Liver (tissue), 7 donors: ENCODE measurements at regions not wholly inside any gene's neighbourhood (a gene's known extent, or its start where the extent isn't known, plus 50 kb on each side); places are given as distances from the start of the nearest gene placed in this dataset.

ENCODE experiments used
- DNase-seq: peaks from one replicate; pipeline ENCODE4 v3.0.0-alpha.2; 2017; ENCODE audit warnings: low spot score
- H3K27ac ChIP-seq, 2 donors: one replicate each; pipeline ENCODE4 v1.7.0; 2013; ENCODE audit warnings: inconsistent platforms in 2 of 2, low read length in 2 of 2, control low read depth in 1 of 2, low read depth in 1 of 2, mild to moderate bottlenecking in 1 of 2
- H3K27me3 ChIP-seq, 4 donors: one replicate each; pipeline versions ENCODE4 v1.6.1 to v1.7.0; 2013; ENCODE audit warnings: low read length in 3 of 4, inconsistent platforms in 1 of 4, mild to moderate bottlenecking in 1 of 4, moderate library complexity in 1 of 4; ENCODE audit not compliant: control insufficient read depth in 4 of 4, insufficient read depth in 4 of 4
- H3K36me3 ChIP-seq, 4 donors: one replicate each; pipeline versions ENCODE4 v1.6.1 to v1.7.0; 2013; ENCODE audit warnings: low read length in 3 of 4, mild to moderate bottlenecking in 3 of 4, low read depth in 1 of 4, moderate library complexity in 1 of 4; ENCODE audit not compliant: control insufficient read depth in 4 of 4, insufficient read depth in 3 of 4
- H3K4me1 ChIP-seq, 4 donors: one replicate each; pipeline versions ENCODE4 v1.6.1 to v1.7.0; 2013; ENCODE audit warnings: low read length in 3 of 4, mild to moderate bottlenecking in 3 of 4, moderate library complexity in 1 of 4; ENCODE audit not compliant: control insufficient read depth in 4 of 4, insufficient read depth in 4 of 4
- H3K4me3 ChIP-seq, 3 donors: one replicate each; pipeline versions ENCODE4 v1.6.1 to v1.7.0; 2013; ENCODE audit warnings: low read length in 3 of 3, control low read depth in 1 of 3, low read depth in 1 of 3, mild to moderate bottlenecking in 1 of 3
- H3K9ac ChIP-seq, 2 donors: one replicate each; pipeline ENCODE4 v1.7.0; 2013; ENCODE audit warnings: low read length in 2 of 2, mild to moderate bottlenecking in 2 of 2, moderate library complexity in 2 of 2, control low read depth in 1 of 2, low read depth in 1 of 2
- H3K9me3 ChIP-seq, 4 donors: one replicate each; pipeline versions ENCODE4 v1.6.1 to v1.7.0; 2013; ENCODE audit warnings: low read length in 3 of 4; ENCODE audit not compliant: control insufficient read depth in 4 of 4
- EGR1 ChIP-seq, 2 donors: IDR thresholded peaks; 2 replicates each; pipeline ENCODE4 v1.6.1; 2016 to 2018; ENCODE audit warnings: antibody characterized with exemption in 2 of 2, low read depth in 2 of 2
- FOXA1 ChIP-seq: IDR thresholded peaks from 2 replicates; pipeline ENCODE4 v1.6.1; 2016; ENCODE audit warnings: antibody characterized with exemption
- FOXA2 ChIP-seq: IDR thresholded peaks from 2 replicates; pipeline ENCODE4 v1.6.1; 2016; ENCODE audit warnings: antibody characterized with exemption
- GABPA ChIP-seq, 2 donors: IDR thresholded peaks in 1 of 2; conservative IDR thresholded peaks in 1 of 2; 2 replicates each; pipeline ENCODE4 v1.6.1; 2016; ENCODE audit warnings: antibody characterized with exemption in 2 of 2, mild to moderate bottlenecking in 1 of 2, moderate library complexity in 1 of 2
- HNF4A ChIP-seq, 2 donors: conservative IDR thresholded peaks; 2 replicates each; pipeline ENCODE4 v1.6.1; 2016; ENCODE audit warnings: antibody characterized with exemption in 2 of 2, mild to moderate bottlenecking in 2 of 2
- HNF4G ChIP-seq: IDR thresholded peaks from 2 replicates; pipeline ENCODE4 v1.6.1; 2016; ENCODE audit warnings: antibody characterized with exemption
- JUND ChIP-seq, 2 donors: IDR thresholded peaks; 2 replicates each; pipeline ENCODE4 v1.6.1; 2016; ENCODE audit warnings: antibody characterized with exemption in 2 of 2
- NR2F2 ChIP-seq: IDR thresholded peaks from 2 replicates; pipeline ENCODE4 v1.6.1; 2016; ENCODE audit warnings: antibody characterized with exemption
- RXRA ChIP-seq, 2 donors: IDR thresholded peaks; 2 replicates each; pipeline ENCODE4 v1.6.1; 2017 to 2018; ENCODE audit warnings: antibody characterized with exemption in 2 of 2, mild to moderate bottlenecking in 1 of 2
- SP1 ChIP-seq: IDR thresholded peaks from 2 replicates; pipeline ENCODE4 v1.6.1; 2018; ENCODE audit warnings: antibody characterized with exemption, mild to moderate bottlenecking
- TAF1 ChIP-seq: conservative IDR thresholded peaks from 2 replicates; pipeline ENCODE4 v1.6.1; 2016; ENCODE audit warnings: antibody characterized with exemption, mild to moderate bottlenecking
- YY1 ChIP-seq: IDR thresholded peaks from 2 replicates; pipeline ENCODE4 v1.6.1; 2016; ENCODE audit warnings: antibody characterized with exemption, mild to moderate bottlenecking
- WGBS: extraction: QIAGEN DNeasy Blood & Tissue Kit; methylation state at CpG from one replicate; pipeline ENCODE4 v1.1.7; 2013; 5-methylcytosine and 5-hydroxymethylcytosine counted together
- TF ChIP-seq, protein P1 (sequence below): IDR thresholded peaks from 2 replicates; pipeline ENCODE4 v1.6.1; 2016; ENCODE audit warnings: antibody characterized with exemption
- TF ChIP-seq, protein P2 (sequence below): IDR thresholded peaks from 2 replicates; pipeline ENCODE4 v1.6.1; 2016; ENCODE audit warnings: antibody characterized with exemption
- TF ChIP-seq, protein P3 (sequence below): IDR thresholded peaks from 2 replicates; pipeline ENCODE4 v1.6.1; 2016; ENCODE audit warnings: antibody characterized with exemption
- donor health status: healthy.
- donor health status: healthy.
- donor health status: healthy.
- donor health status: healthy.

DNA sequence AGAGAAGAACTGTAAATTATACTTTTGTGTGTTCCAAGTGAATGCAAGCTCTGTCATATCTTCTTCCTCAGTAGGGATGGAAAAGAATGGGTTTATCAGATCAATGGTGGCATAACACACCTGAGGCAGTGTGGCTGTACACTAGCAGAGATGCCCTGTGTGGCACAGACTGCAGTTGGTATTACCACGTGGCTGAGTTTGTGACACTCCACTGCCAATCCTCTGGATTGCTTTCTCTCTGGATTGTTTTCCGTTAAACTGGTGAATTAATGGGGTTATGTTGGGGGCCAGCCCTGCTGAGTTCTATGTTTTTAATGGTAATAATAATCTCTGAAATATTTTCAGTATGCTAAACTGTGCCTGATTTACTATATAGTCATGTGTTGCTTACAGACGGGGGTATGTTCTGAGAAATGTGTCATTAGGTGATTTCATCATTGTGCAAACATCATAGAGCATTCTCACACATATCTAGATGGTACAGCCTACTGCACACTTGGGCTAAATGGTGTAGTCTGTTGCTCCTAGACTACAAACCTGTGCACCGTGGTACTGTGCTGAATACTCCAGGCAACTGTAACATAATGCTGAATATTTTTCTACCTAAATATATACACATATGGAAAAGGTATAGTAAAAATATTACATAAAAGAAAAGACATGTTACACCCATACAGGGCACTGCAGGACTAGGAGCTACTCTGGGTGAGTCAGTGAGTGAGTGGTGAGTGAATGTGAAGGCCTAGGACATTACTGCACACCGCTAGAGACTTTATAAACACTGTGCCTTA is 84.7 kb upstream of the ST6GAL2 start (continued):
- TF ChIP-seq, protein P1, sequence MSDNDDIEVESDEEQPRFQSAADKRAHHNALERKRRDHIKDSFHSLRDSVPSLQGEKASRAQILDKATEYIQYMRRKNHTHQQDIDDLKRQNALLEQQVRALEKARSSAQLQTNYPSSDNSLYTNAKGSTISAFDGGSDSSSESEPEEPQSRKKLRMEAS, result no peak
- TF ChIP-seq YY1 (no peak), JUND (IDR thresholded peaks at IDR 0.05) (no peak), HNF4A (conservative IDR thresholded peaks at IDR 0.05) (no peak), FOXA1 (no peak), NR2F2 (no peak)

DNA sequence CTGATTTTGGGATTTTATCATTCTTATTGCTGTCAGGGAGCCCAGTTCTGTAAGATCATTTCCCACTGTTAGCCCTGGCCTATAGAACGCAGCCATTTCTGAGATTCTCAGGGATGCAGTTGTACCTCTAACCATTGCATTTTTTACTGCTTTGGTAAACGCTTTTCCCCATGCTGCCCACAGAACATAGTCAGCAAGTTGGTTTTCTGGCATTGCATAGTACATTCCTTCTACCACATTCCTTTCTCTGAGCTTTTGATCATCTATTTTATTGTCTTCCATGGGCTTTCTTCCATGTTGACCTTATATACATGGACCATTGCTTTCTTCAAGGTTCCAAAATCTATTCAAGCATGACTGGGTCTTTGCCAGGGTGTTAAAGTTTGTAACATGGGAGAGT is 86.8 kb upstream of the ST6GAL2 start:
- peaks cover 0 to 3% (median 0%) of the 10 kb centered on the region in 4 donors for H3K9me3 ChIP-seq
- H3K9ac ChIP-seq, result no peak overlapping the region
- H3K27ac ChIP-seq, result no peak overlapping the region
- WGBS, result 68% methylated on average over 2 of the region's 2 CpGs
- no peaks in the 10 kb centered on the region for H3K36me3 ChIP-seq
- no peak overlapping the region for H3K4me3 ChIP-seq
- H3K27me3 ChIP-seq, result peaks cover 0 to 2% (median 0%) of the 10 kb centered on the region in 4 donors
- no peaks in the 10 kb centered on the region for H3K4me1 ChIP-seq
- DNase-seq, result no peak
- no peak for TF ChIP-seq EGR1 (IDR thresholded peaks at IDR 0.05; ENCODE audit: low read depth in 2 of 2)
- no peak for TF ChIP-seq FOXA2
- no peak for TF ChIP-seq RXRA (IDR thresholded peaks at IDR 0.05)
- no peak for TF ChIP-seq FOXA1
- TF ChIP-seq GABPA (IDR thresholded peaks at IDR 0.05 in 1 of 2, conservative IDR thresholded peaks at IDR 0.05 in 1 of 2), result no peak
- no peak for TF ChIP-seq HNF4A (conservative IDR thresholded peaks at IDR 0.05)
- TF ChIP-seq YY1, result no peak
- TF ChIP-seq HNF4G, result no peak
- TF ChIP-seq TAF1, result no peak
- TF ChIP-seq NR2F2, result no peak
- TF ChIP-seq, protein P2, sequence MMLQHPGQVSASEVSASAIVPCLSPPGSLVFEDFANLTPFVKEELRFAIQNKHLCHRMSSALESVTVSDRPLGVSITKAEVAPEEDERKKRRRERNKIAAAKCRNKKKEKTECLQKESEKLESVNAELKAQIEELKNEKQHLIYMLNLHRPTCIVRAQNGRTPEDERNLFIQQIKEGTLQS, result no peak

DNA sequence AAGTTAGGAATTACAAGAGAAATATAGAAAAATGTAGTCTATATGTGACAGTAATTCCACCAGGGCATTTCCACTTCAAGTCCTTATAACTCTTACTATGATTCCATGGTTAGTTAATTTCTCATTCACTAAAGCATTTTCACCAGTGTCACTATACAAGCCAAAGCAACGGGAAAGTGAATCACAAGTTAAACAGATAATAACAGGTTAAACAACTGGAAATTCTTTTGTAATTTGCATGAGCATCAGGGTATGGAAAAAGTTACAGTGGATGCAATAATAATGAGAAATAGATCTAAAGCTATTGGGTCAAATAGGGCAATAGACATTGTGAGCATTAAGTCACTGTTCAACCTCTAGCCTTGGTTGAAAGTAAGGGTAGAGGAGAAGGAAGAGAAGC is 88.9 kb upstream of the ST6GAL2 start:
- Histone ChIP-seq H3K27me3 (peaks cover 0 to 2% (median 0%) of the 10 kb centered on the region in 4 donors), H3K9ac (no peak overlapping the region), H3K9me3 (peaks cover 0 to 3% (median 0%) of the 10 kb centered on the region in 4 donors), H3K36me3 (no peaks in the 10 kb centered on the region), H3K4me1 (no peaks in the 10 kb centered on the region), H3K4me3 (no peak overlapping the region), H3K27ac (no peak overlapping the region)
- no peak for TF ChIP-seq EGR1 (IDR thresholded peaks at IDR 0.05; ENCODE audit: low read depth in 2 of 2)
- TF ChIP-seq, protein P1, result no peak
- no peak for TF ChIP-seq SP1
- TF ChIP-seq TAF1, result no peak
- TF ChIP-seq, protein P3, sequence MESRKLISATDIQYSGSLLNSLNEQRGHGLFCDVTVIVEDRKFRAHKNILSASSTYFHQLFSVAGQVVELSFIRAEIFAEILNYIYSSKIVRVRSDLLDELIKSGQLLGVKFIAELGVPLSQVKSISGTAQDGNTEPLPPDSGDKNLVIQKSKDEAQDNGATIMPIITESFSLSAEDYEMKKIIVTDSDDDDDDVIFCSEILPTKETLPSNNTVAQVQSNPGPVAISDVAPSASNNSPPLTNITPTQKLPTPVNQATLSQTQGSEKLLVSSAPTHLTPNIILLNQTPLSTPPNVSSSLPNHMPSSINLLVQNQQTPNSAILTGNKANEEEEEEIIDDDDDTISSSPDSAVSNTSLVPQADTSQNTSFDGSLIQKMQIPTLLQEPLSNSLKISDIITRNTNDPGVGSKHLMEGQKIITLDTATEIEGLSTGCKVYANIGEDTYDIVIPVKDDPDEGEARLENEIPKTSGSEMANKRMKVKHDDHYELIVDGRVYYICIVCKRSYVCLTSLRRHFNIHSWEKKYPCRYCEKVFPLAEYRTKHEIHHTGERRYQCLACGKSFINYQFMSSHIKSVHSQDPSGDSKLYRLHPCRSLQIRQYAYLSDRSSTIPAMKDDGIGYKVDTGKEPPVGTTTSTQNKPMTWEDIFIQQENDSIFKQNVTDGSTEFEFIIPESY, result no peak
- DNase-seq, result no peak
- 74% methylated on average over 1 of the region's 1 CpG for WGBS
